ENCODE measurements at regions not wholly inside any gene's neighbourhood (a gene's known extent, or its start where the extent isn't known, plus 50 kb on each side); places are given as distances from the start of the nearest gene placed in this dataset.

GRCh38 chr3:28151608-28152228 is 89.7 kb upstream of the CMC1 start:
- no peaks in the 10 kb centered on the region for H3K9me3 ChIP-seq (ENCODE audit: control insufficient read depth in 1 of 2, insufficient read depth in 1 of 2, low read depth in 1 of 2, low read length in 2 of 2)
- ATAC-seq = no peak
- H4K20me1 ChIP-seq (ENCODE audit: insufficient read depth) = no peaks in the 10 kb centered on the region
- H3K27me3 ChIP-seq (ENCODE audit: insufficient read depth, low read length) = no peaks in the 10 kb centered on the region
- ChIA-PET CTCF (no interaction called here), RAD21 (ENCODE audit: low non-redundant PET in 1 of 2, low total read pairs in 2 of 2, uncharacterized antibody in 2 of 2, unreplicated experiment in 2 of 2) (no interaction called here), POLR2A (no interaction called here)
- H3K27ac ChIP-seq (ENCODE audit: low read depth, low read length) = no peak overlapping the region
- BruUV-seq (replicated peaks) = no TSS peak
- H3K79me2 ChIP-seq (ENCODE audit: insufficient read depth, low read length) = no peaks in the 10 kb centered on the region
- H3K36me3 ChIP-seq (ENCODE audit: control insufficient read depth in 1 of 2, insufficient read depth in 2 of 2, low read length in 2 of 2) = no peaks in the 10 kb centered on the region
- H3K9ac ChIP-seq (ENCODE audit: low read length) = no peak overlapping the region
- H3K9me2 ChIP-seq (ENCODE audit: insufficient read depth) = no peaks in the 10 kb centered on the region
- peak overlapping the region; percentile 22 for H2AFZ ChIP-seq (ENCODE audit: low read depth, low read length, poor library complexity, severe bottlenecking)
- H3K4me3 ChIP-seq (replicated peaks in 1 of 2; ENCODE audit: low read depth in 1 of 2, low read length in 2 of 2) = no peak overlapping the region
- DNase-seq (ENCODE audit: low read depth, low spot score) = no peak
- H3K4me2 ChIP-seq (ENCODE audit: low read length) = no peak overlapping the region
- no peaks in the 10 kb centered on the region for H3K4me1 ChIP-seq (ENCODE audit: control insufficient read depth in 1 of 2, insufficient read depth in 2 of 2, low read length in 2 of 2)
- intact Hi-C loops (cut with micrococcal nuclease) = no loop called here
- TF ChIP-seq JUND (IDR thresholded peaks at IDR 0.05) = no peak
- TF ChIP-seq SRF (IDR thresholded peaks at IDR 0.05; ENCODE audit: low read depth) = no peak
- TF ChIP-seq ZNF274 (IDR thresholded peaks at IDR 0.05; ENCODE audit: low read depth, low read length) = no peak
- TF ChIP-seq FOSL1 (IDR thresholded peaks at IDR 0.05; ENCODE audit: low read depth) = no peak
- TF ChIP-seq POLR2AphosphoS5 (IDR thresholded peaks at IDR 0.05; ENCODE audit: low read depth, low read length) = no peak
- TF ChIP-seq CEBPB (IDR thresholded peaks at IDR 0.05; ENCODE audit: low read depth) = no peak
- no peak for TF ChIP-seq ZFX (IDR thresholded peaks at IDR 0.05)
- no peak for TF ChIP-seq EGR1 (IDR thresholded peaks at IDR 0.05; ENCODE audit: low read depth)
- TF ChIP-seq TCF7L2 (IDR thresholded peaks at IDR 0.05; ENCODE audit: borderline replicate concordance, extremely low read depth, insufficient read depth, insufficient read length) = no peak
- TF ChIP-seq RAD21 (IDR thresholded peaks at IDR 0.05; ENCODE audit: low read depth) = no peak
- no peak for TF ChIP-seq CTCF (IDR thresholded peaks at IDR 0.05 in 2 of 3, conservative IDR thresholded peaks at IDR 0.05 in 1 of 3; ENCODE audit: borderline replicate concordance in 1 of 3, insufficient read depth in 1 of 3, low read depth in 2 of 3, low read length in 2 of 3)
- no peak for TF ChIP-seq ZBTB33 (IDR thresholded peaks at IDR 0.05; ENCODE audit: extremely low read depth, insufficient replicate concordance, low read length)
- TF ChIP-seq CBX3 (IDR thresholded peaks at IDR 0.05; ENCODE audit: low read depth) = no peak
- no peak for TF ChIP-seq EZH2 (IDR thresholded peaks at IDR 0.05)
